Loucy (cell line): ENCODE measurements at regions not wholly inside any gene's neighbourhood (a gene's known extent, or its start where the extent isn't known, plus 50 kb on each side); places are given as distances from the start of the nearest gene placed in this dataset.

Experiments
- EZH2phosphoT487 ChIP-seq: fragments of 200-600 bp; IDR thresholded peaks from 2 replicates; pipeline ENCODE4 v1.6.1; 2018; ENCODE audit warnings: antibody characterized with exemption, mild to moderate bottlenecking, moderate library complexity, borderline replicate concordance
- TF ChIP-seq, protein P1 (sequence below): fragments of 200-600 bp; sonication (generic); conservative IDR thresholded peaks from 2 replicates; pipeline ENCODE4 v1.5.1; 2014; ENCODE audit warnings: mild to moderate bottlenecking, antibody characterized with exemption, low read length

DNA sequence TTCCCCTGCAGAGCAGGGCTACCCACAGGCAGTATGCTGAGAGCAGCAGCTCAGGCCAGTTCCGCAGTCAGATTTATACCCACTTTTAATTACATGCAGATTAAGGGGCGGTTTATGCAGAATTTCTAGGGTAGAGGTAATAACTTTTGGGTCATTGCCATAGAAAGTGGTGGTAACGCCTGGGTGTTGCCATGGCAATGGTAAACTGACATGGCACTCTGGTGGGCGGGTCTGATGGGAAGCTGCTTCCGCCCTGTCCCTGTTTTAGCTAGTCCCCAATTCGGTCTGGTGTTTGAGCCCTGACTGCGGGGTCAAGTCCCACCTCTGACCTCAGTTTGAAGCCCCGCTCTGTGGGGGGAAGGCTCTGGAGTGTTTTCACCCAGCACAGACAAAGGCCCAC, 141.1 kb upstream of the VSTM2B start:
- TF ChIP-seq, protein P1, sequence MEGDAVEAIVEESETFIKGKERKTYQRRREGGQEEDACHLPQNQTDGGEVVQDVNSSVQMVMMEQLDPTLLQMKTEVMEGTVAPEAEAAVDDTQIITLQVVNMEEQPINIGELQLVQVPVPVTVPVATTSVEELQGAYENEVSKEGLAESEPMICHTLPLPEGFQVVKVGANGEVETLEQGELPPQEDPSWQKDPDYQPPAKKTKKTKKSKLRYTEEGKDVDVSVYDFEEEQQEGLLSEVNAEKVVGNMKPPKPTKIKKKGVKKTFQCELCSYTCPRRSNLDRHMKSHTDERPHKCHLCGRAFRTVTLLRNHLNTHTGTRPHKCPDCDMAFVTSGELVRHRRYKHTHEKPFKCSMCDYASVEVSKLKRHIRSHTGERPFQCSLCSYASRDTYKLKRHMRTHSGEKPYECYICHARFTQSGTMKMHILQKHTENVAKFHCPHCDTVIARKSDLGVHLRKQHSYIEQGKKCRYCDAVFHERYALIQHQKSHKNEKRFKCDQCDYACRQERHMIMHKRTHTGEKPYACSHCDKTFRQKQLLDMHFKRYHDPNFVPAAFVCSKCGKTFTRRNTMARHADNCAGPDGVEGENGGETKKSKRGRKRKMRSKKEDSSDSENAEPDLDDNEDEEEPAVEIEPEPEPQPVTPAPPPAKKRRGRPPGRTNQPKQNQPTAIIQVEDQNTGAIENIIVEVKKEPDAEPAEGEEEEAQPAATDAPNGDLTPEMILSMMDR = no peak
- TF ChIP-seq EZH2phosphoT487 = no peak
